Panc1 (cell line): ENCODE measurements at regions not wholly inside any gene's neighbourhood (a gene's known extent, or its start where the extent isn't known, plus 50 kb on each side); places are given as distances from the start of the nearest gene placed in this dataset.

Source experiments
- ATAC-seq: fragments of 200-7000 bp; cut with Tn5 transposase; 2 replicates; pipeline ENCODE4 v1.9.1; 2020; ENCODE audit warnings: mild to moderate bottlenecking, moderate library complexity
- BruUV-seq: library from RNA; stranded (reverse); fragments of 400-500 nt; replicated peaks from 2 replicates; lab custom pipeline; 2021; lab: Mats Ljungman, UMichigan
- CTCF ChIA-PET: fragments of 300-600 bp; sonication (Branson Sonifier 250); formaldehyde crosslinking; loops from one replicate; lab custom pipeline; 2022; ENCODE audit warnings: antibody characterized with exemption; lab: Charles Lee
- POLR2A ChIA-PET: fragments of 300-600 bp; sonication (Branson Sonifier 250); formaldehyde crosslinking; loops from one replicate; lab custom pipeline; 2022; ENCODE audit warnings: antibody characterized with exemption; lab: Charles Lee
- DNase-seq: peaks from one replicate; pipeline ENCODE4 v3.0.0-alpha.2; 2010; ENCODE audit warnings: low read depth, low spot score
- H3K27ac ChIP-seq: 2 replicates; pipeline ENCODE4 v1.5.1; 2011; ENCODE audit warnings: mild to moderate bottlenecking, low read length, inconsistent platforms
- H3K27me3 ChIP-seq: fragments of 200-500 bp; sonication (Bioruptor generic); 2 replicates; pipeline ENCODE4 v1.6.0; 2014; ENCODE audit warnings: low read length, inconsistent platforms; ENCODE audit not compliant: control insufficient read depth, insufficient read depth
- H3K36me3 ChIP-seq: fragments of 200-500 bp; sonication (Bioruptor generic); 2 replicates; pipeline ENCODE4 v1.5.1; 2014; ENCODE audit warnings: inconsistent platforms, mild to moderate bottlenecking, low read length, moderate library complexity; ENCODE audit not compliant: control insufficient read depth, insufficient read depth
- H3K4me1 ChIP-seq: 2 replicates; pipeline ENCODE4 v1.5.1; 2011; ENCODE audit warnings: inconsistent platforms, mild to moderate bottlenecking, low read length, moderate library complexity; ENCODE audit not compliant: control insufficient read depth, insufficient read depth
- H3K4me3 ChIP-seq, 2 experiments: 2 replicates each; pipeline ENCODE4 v1.5.1; 2011 to 2012; ENCODE audit warnings: low read depth in 2 of 2, low read length in 2 of 2, mild to moderate bottlenecking in 2 of 2, inconsistent platforms in 1 of 2, moderate library complexity in 1 of 2
- H3K9me3 ChIP-seq: fragments of 200-500 bp; sonication (Bioruptor generic); 2 replicates; pipeline ENCODE4 v1.5.1; 2014; ENCODE audit warnings: low read depth, mild to moderate bottlenecking, inconsistent platforms, low read length, moderate library complexity; ENCODE audit not compliant: control insufficient read depth, insufficient read depth
- POLR2AphosphoS5 ChIP-seq: IDR thresholded peaks from 2 replicates; pipeline ENCODE4 v1.6.1; 2012; ENCODE audit warnings: mild to moderate bottlenecking, low read depth, low read length, moderate library complexity
- REST ChIP-seq, 2 experiments: IDR thresholded peaks; 2 replicates each; pipeline ENCODE4 v1.6.1; 2011 to 2012; ENCODE audit warnings: low read depth in 2 of 2, control low read depth in 1 of 2, low read length in 1 of 2, mild to moderate bottlenecking in 1 of 2, moderate library complexity in 1 of 2; ENCODE audit not compliant: insufficient read depth in 1 of 2
- SIN3A ChIP-seq: IDR thresholded peaks from 2 replicates; pipeline ENCODE4 v1.6.1; 2012; ENCODE audit warnings: low read depth, mild to moderate bottlenecking, low read length, moderate library complexity, borderline replicate concordance; ENCODE audit not compliant: insufficient read depth
- TCF7L2 ChIP-seq: IDR thresholded peaks from 2 replicates; pipeline ENCODE4 v1.6.1; 2011; ENCODE audit warnings: mild to moderate bottlenecking, low read depth, low read length, inconsistent platforms
- in situ Hi-C: cut with HindIII; loops from 2 replicates; pipeline ENCODE4 v1.10.0; 2016; ENCODE audit warnings: low sequenced_read_pairs, low pct_unique_long_range_greater_than_20kb
- intact Hi-C: fragments of 100-400 bp; cut with micrococcal nuclease; formaldehyde crosslinking; loops from one replicate; pipeline ENCODE4 v1.10.0; 2022; ENCODE audit not compliant: unreplicated experiment
- TF ChIP-seq, protein P1 (sequence below): fragments of 450-650 bp; IDR thresholded peaks from 2 replicates; pipeline ENCODE4 v1.5.1; 2017; ENCODE audit warnings: mild to moderate bottlenecking

- Histone ChIP-seq H3K9me3 (no peaks in the 10 kb centered on the region), H3K27ac (no peak overlapping the region), H3K4me1 (no peaks in the 10 kb centered on the region), H3K36me3 (no peaks in the 10 kb centered on the region), H3K4me3 (no peak overlapping the region), H3K27me3 (no peaks in the 10 kb centered on the region)
- no peak for TF ChIP-seq SIN3A
- TF ChIP-seq POLR2AphosphoS5: no peak
- TF ChIP-seq REST (IDR thresholded peaks at IDR 0.05; ENCODE audit: insufficient read depth in 1 of 2, low read depth in 2 of 2, low read length in 1 of 2): no peak
- TF ChIP-seq TCF7L2: no peak
- TF ChIP-seq, protein P1, sequence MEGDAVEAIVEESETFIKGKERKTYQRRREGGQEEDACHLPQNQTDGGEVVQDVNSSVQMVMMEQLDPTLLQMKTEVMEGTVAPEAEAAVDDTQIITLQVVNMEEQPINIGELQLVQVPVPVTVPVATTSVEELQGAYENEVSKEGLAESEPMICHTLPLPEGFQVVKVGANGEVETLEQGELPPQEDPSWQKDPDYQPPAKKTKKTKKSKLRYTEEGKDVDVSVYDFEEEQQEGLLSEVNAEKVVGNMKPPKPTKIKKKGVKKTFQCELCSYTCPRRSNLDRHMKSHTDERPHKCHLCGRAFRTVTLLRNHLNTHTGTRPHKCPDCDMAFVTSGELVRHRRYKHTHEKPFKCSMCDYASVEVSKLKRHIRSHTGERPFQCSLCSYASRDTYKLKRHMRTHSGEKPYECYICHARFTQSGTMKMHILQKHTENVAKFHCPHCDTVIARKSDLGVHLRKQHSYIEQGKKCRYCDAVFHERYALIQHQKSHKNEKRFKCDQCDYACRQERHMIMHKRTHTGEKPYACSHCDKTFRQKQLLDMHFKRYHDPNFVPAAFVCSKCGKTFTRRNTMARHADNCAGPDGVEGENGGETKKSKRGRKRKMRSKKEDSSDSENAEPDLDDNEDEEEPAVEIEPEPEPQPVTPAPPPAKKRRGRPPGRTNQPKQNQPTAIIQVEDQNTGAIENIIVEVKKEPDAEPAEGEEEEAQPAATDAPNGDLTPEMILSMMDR: no peak
- DNase-seq (no peak), ATAC-seq (no peak)
- ChIA-PET CTCF (no interaction called here), POLR2A (no interaction called here)
- in situ Hi-C loops: no loop called here
- intact Hi-C loops: no loop called here
- no TSS peak for BruUV-seq
Measured at GRCh38 chr18:53752781-53753367, 471.6 kb downstream of the MBD2 start.

GRCh38 chr18:53749766-53750165, 474.7 kb downstream of the MBD2 start:
- CTCF ChIA-PET: no interaction called here
- intact Hi-C loops: no loop called here

More at GRCh38 chr18:53749766-53750165, 474.7 kb downstream of the MBD2 start:
- Histone ChIP-seq H3K27me3 (no peaks in the 10 kb centered on the region), H3K9me3 (no peaks in the 10 kb centered on the region), H3K4me3 (no peak overlapping the region), H3K27ac (no peak overlapping the region), H3K4me1 (no peaks in the 10 kb centered on the region), H3K36me3 (no peaks in the 10 kb centered on the region)
- BruUV-seq: no TSS peak
- in situ Hi-C loops: no loop called here
- ATAC-seq (no peak), DNase-seq (no peak)
- TF ChIP-seq, protein P1: no peak
- TF ChIP-seq SIN3A: no peak
- TF ChIP-seq POLR2AphosphoS5: no peak
- no peak for TF ChIP-seq REST (IDR thresholded peaks at IDR 0.05; ENCODE audit: insufficient read depth in 1 of 2, low read depth in 2 of 2, low read length in 1 of 2)
- TF ChIP-seq TCF7L2: no peak
- POLR2A ChIA-PET: no interaction called here
